ENCODE measurements at regions not wholly inside any gene's neighbourhood (a gene's known extent, or its start where the extent isn't known, plus 50 kb on each side); places are given as distances from the start of the nearest gene placed in this dataset.
"Not testable (repeated sequence)": the region's sequence is repeated elsewhere in the genome, so short reads cannot be mapped to it uniquely, and the experiment has no call there.

GRCh38 chr16:18077910-18078309 lies 258.6 kb downstream of the NPIPA8 start:
- CTCF ChIA-PET; ATAC-seq (ENCODE audit: low read depth); H3K4me1 Mint-ChIP-seq; H3K27ac Mint-ChIP-seq; H3K4me3 Mint-ChIP-seq; H3K27me3 Mint-ChIP-seq; DNase-seq; H3K9me3 Mint-ChIP-seq; POLR2A ChIA-PET; H3K36me3 Mint-ChIP-seq (ENCODE audit: low read depth); intact Hi-C loops (cut with micrococcal nuclease): not testable (repeated sequence)

DNA sequence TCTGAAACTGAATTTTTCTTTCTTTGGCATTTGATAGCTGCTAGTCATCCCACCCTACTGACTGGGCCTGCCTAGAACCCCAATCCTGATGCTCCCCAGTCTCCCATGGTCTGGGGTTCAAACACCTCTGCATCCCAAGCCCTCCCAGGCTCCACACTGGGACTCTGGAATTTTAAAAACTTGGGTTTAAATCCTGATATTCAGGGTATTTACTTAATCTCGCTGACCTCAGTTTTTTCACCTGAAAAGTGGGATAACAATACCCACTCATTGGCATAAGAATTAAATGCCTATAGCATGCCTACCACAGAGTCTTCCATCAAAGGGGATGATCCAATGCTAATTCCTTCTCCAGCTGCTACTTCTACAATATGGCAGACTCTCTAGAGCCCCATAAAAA lies 264.4 kb downstream of the NPIPA8 start:
- no peaks in the 10 kb centered on the region for H3K36me3 Mint-ChIP-seq (ENCODE audit: low read depth)
- no peak overlapping the region for H3K27ac Mint-ChIP-seq
- ChIA-PET CTCF (no interaction called here), POLR2A (no interaction called here)
- H3K27me3 Mint-ChIP-seq: peaks cover 7% of the 10 kb centered on the region
- no peak overlapping the region for H3K4me3 Mint-ChIP-seq
- DNase-seq: no peak
- no peak for TF ChIP-seq CTCF (IDR thresholded peaks at IDR 0.05)
- no peak for ATAC-seq (ENCODE audit: low read depth)
- no peaks in the 10 kb centered on the region for H3K4me1 Mint-ChIP-seq
- intact Hi-C loops (cut with micrococcal nuclease): no loop called here
- H3K9me3 Mint-ChIP-seq: no peaks in the 10 kb centered on the region

GRCh38 chr16:18069683-18070082 lies 266.9 kb downstream of the NPIPA8 start:
- H3K27me3 Mint-ChIP-seq: peaks cover 7% of the 10 kb centered on the region
- no peak overlapping the region for H3K27ac Mint-ChIP-seq
- POLR2A ChIA-PET: no interaction called here
- ATAC-seq (ENCODE audit: low read depth) (no peak), DNase-seq (no peak)
- H3K9me3 Mint-ChIP-seq: peaks cover 2% of the 10 kb centered on the region
- H3K36me3 Mint-ChIP-seq (ENCODE audit: low read depth): no peaks in the 10 kb centered on the region
- intact Hi-C loops (cut with micrococcal nuclease): no loop called here
- H3K4me1 Mint-ChIP-seq: no peaks in the 10 kb centered on the region
- H3K4me3 Mint-ChIP-seq: no peak overlapping the region
- CTCF ChIA-PET: no interaction called here
- no peak for TF ChIP-seq CTCF (IDR thresholded peaks at IDR 0.05)

DNA sequence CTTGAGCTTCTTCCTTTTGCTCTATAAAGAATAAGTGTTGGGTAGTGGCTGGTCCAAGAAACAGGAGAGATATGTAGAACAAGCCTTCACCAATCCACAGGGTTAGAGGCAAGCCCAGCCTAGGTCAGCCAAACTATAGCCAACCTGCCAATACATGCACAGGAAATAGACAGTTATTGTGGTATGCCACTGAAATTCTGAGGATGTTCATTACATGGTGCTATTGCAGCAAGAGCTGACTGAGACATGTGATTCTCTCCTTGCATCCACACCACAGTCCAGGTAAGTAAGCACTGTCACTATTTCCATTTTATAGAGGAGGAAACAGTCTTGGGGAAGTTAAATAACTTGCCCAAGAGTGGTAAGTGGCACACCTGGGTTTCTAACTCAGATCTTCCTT lies 268.1 kb downstream of the NPIPA8 start:
- Mint-ChIP-seq H3K9me3 (peaks cover 2% of the 10 kb centered on the region), H3K27ac (no peak overlapping the region), H3K27me3 (peaks cover 7% of the 10 kb centered on the region), H3K4me3 (no peak overlapping the region), H3K36me3 (ENCODE audit: low read depth) (no peaks in the 10 kb centered on the region), H3K4me1 (no peaks in the 10 kb centered on the region)
- CTCF ChIA-PET: no interaction called here
- intact Hi-C loops (cut with micrococcal nuclease): no loop called here
- POLR2A ChIA-PET: no interaction called here
- ATAC-seq (ENCODE audit: low read depth) (no peak), DNase-seq (no peak)
- TF ChIP-seq CTCF (IDR thresholded peaks at IDR 0.05): no peak

- ChIA-PET POLR2A (no interaction called here), CTCF (no interaction called here)
- H3K36me3 Mint-ChIP-seq (ENCODE audit: low read depth): no peaks in the 10 kb centered on the region
- H3K4me3 Mint-ChIP-seq: no peak overlapping the region
- ATAC-seq (ENCODE audit: low read depth) (no peak), DNase-seq (no peak)
- H3K27ac Mint-ChIP-seq: no peak overlapping the region
- peaks cover 3% of the 10 kb centered on the region for H3K27me3 Mint-ChIP-seq
- TF ChIP-seq CTCF (IDR thresholded peaks at IDR 0.05): no peak
- peaks cover 2% of the 10 kb centered on the region for H3K9me3 Mint-ChIP-seq
- intact Hi-C loops (cut with micrococcal nuclease): no loop called here
- H3K4me1 Mint-ChIP-seq: no peaks in the 10 kb centered on the region
Observed at GRCh38 chr16:18062713-18063112, 273.8 kb downstream of the NPIPA8 start.

GRCh38 chr16:18060351-18060750 lies 276.2 kb downstream of the NPIPA8 start:
- no peaks in the 10 kb centered on the region for H3K9me3 Mint-ChIP-seq
- no peak for TF ChIP-seq CTCF (IDR thresholded peaks at IDR 0.05)
- ChIA-PET POLR2A (no interaction called here), CTCF (no interaction called here)
- no peak for DNase-seq
- H3K4me1 Mint-ChIP-seq: no peaks in the 10 kb centered on the region
- H3K27ac Mint-ChIP-seq: no peak overlapping the region
- H3K27me3 Mint-ChIP-seq: peaks cover 3% of the 10 kb centered on the region
- no peak for ATAC-seq (ENCODE audit: low read depth)
- intact Hi-C loops (cut with micrococcal nuclease): no loop called here
- H3K4me3 Mint-ChIP-seq: no peak overlapping the region
- no peaks in the 10 kb centered on the region for H3K36me3 Mint-ChIP-seq (ENCODE audit: low read depth)
